ENCODE measurements at regions not wholly inside any gene's neighbourhood (a gene's known extent, or its start where the extent isn't known, plus 50 kb on each side); places are given as distances from the start of the nearest gene placed in this dataset.

DNA sequence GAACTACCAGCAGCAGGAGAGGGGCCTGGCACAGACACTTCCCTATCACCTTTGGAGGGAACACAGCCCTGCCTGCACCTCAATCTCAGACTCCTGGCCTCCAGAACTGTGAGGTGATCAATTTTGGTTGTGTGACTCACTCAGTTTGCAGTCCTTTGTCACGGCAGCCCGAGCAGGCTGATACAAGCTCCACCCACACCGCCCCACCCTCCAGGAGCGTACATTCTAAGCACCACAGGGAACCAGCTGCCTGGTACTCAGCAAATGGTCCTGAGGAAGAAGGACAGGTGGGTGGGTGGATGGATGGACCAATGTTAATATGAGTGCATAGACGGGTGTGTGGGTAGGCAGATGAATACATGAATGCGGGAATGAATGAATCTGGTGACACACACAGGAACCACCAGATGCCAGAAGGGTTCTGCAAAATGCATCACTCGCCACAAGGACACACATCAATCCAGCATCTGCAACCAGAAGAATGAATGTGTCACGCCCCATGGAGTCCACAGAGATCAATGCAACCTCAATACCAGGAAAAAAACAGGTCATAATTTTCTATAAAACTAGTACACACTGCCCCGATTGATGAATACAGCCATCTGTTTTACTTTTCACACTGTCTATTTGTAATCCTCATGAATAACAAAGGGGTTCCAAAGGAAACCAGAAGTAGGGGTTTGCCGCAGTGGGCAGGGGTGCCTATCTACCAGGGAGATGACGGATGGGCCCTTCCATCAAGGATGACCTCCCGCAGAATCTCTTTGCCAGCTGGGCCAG is 284.5 kb downstream of the NPHP4 start:
- H3K4me3 ChIP-seq, result no peak overlapping the region
- H4K20me1 ChIP-seq (replicated peaks; ENCODE audit: insufficient read depth), result no peaks in the 10 kb centered on the region
- Mint-ChIP-seq H3K27me3 (ENCODE audit: insufficient read depth, low read depth, poor library complexity) (peaks cover 11% of the 10 kb centered on the region), H3K9me3 (no peaks in the 10 kb centered on the region; the same call in 1 of the 3 replicates), H3K36me3 (ENCODE audit: low read depth) (no peaks in the 10 kb centered on the region), H3K4me3 (no peak overlapping the region), H3K27ac (no peak overlapping the region), H3K4me1 (peaks cover 3% of the 10 kb centered on the region; the same call in 1 of the 3 replicates)
- DNase-seq (ENCODE audit: low spot score) (no peak), ATAC-seq (peak; percentile 66)
- TF ChIP-seq NANOG (IDR thresholded peaks at IDR 0.05; ENCODE audit: borderline replicate concordance) (no peak), ZNF331 (CRISPR knock-in tag; IDR thresholded peaks at IDR 0.05; ENCODE audit: low read depth) (no peak), ZNF114 (CRISPR knock-in tag; IDR thresholded peaks at IDR 0.05) (no peak), CREB1 (CRISPR knock-in tag; IDR thresholded peaks at IDR 0.05; ENCODE audit: low read depth) (no peak), EZH2 (IDR thresholded peaks at IDR 0.05; ENCODE audit: low read depth, unreplicated experiment) (no peak), POLR2AphosphoS5 (IDR thresholded peaks at IDR 0.05; ENCODE audit: low read depth) (no peak), EZH2phosphoT487 (IDR thresholded peaks at IDR 0.05; ENCODE audit: unreplicated experiment) (no peak), JUNB (IDR thresholded peaks at IDR 0.05; ENCODE audit: unreplicated experiment) (no peak), STAT1 (IDR thresholded peaks at IDR 0.05; ENCODE audit: unreplicated experiment) (no peak)
- TF ChIP-seq, protein P1, sequence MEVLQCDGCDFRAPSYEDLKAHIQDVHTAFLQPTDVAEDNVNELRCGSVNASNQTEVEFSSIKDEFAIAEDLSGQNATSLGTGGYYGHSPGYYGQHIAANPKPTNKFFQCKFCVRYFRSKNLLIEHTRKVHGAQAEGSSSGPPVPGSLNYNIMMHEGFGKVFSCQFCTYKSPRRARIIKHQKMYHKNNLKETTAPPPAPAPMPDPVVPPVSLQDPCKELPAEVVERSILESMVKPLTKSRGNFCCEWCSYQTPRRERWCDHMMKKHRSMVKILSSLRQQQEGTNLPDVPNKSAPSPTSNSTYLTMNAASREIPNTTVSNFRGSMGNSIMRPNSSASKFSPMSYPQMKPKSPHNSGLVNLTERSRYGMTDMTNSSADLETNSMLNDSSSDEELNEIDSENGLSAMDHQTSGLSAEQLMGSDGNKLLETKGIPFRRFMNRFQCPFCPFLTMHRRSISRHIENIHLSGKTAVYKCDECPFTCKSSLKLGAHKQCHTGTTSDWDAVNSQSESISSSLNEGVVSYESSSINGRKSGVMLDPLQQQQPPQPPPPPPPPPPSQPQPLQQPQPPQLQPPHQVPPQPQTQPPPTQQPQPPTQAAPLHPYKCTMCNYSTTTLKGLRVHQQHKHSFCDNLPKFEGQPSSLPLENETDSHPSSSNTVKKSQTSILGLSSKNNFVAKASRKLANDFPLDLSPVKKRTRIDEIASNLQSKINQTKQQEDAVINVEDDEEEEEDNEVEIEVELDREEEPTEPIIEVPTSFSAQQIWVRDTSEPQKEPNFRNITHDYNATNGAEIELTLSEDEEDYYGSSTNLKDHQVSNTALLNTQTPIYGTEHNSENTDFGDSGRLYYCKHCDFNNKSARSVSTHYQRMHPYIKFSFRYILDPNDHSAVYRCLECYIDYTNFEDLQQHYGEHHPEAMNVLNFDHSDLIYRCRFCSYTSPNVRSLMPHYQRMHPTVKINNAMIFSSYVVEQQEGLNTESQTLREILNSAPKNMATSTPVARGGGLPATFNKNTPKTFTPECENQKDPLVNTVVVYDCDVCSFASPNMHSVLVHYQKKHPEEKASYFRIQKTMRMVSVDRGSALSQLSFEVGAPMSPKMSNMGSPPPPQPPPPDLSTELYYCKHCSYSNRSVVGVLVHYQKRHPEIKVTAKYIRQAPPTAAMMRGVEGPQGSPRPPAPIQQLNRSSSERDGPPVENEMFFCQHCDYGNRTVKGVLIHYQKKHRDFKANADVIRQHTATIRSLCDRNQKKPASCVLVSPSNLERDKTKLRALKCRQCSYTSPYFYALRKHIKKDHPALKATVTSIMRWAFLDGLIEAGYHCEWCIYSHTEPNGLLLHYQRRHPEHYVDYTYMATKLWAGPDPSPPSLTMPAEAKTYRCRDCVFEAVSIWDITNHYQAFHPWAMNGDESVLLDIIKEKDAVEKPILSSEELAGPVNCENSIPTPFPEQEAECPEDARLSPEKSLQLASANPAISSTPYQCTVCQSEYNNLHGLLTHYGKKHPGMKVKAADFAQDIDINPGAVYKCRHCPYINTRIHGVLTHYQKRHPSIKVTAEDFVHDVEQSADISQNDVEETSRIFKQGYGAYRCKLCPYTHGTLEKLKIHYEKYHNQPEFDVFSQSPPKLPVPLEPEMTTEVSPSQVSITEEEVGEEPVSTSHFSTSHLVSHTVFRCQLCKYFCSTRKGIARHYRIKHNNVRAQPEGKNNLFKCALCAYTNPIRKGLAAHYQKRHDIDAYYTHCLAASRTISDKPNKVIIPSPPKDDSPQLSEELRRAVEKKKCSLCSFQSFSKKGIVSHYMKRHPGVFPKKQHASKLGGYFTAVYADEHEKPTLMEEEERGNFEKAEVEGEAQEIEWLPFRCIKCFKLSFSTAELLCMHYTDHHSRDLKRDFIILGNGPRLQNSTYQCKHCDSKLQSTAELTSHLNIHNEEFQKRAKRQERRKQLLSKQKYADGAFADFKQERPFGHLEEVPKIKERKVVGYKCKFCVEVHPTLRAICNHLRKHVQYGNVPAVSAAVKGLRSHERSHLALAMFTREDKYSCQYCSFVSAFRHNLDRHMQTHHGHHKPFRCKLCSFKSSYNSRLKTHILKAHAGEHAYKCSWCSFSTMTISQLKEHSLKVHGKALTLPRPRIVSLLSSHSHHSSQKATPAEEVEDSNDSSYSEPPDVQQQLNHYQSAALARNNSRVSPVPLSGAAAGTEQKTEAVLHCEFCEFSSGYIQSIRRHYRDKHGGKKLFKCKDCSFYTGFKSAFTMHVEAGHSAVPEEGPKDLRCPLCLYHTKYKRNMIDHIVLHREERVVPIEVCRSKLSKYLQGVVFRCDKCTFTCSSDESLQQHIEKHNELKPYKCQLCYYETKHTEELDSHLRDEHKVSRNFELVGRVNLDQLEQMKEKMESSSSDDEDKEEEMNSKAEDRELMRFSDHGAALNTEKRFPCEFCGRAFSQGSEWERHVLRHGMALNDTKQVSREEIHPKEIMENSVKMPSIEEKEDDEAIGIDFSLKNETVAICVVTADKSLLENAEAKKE (CRISPR knock-in tag; IDR thresholded peaks at IDR 0.05), result no peak
- TF ChIP-seq, protein P2, sequence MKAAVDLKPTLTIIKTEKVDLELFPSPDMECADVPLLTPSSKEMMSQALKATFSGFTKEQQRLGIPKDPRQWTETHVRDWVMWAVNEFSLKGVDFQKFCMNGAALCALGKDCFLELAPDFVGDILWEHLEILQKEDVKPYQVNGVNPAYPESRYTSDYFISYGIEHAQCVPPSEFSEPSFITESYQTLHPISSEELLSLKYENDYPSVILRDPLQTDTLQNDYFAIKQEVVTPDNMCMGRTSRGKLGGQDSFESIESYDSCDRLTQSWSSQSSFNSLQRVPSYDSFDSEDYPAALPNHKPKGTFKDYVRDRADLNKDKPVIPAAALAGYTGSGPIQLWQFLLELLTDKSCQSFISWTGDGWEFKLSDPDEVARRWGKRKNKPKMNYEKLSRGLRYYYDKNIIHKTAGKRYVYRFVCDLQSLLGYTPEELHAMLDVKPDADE (IDR thresholded peaks at IDR 0.05), result no peak
- TF ChIP-seq, protein P3, sequence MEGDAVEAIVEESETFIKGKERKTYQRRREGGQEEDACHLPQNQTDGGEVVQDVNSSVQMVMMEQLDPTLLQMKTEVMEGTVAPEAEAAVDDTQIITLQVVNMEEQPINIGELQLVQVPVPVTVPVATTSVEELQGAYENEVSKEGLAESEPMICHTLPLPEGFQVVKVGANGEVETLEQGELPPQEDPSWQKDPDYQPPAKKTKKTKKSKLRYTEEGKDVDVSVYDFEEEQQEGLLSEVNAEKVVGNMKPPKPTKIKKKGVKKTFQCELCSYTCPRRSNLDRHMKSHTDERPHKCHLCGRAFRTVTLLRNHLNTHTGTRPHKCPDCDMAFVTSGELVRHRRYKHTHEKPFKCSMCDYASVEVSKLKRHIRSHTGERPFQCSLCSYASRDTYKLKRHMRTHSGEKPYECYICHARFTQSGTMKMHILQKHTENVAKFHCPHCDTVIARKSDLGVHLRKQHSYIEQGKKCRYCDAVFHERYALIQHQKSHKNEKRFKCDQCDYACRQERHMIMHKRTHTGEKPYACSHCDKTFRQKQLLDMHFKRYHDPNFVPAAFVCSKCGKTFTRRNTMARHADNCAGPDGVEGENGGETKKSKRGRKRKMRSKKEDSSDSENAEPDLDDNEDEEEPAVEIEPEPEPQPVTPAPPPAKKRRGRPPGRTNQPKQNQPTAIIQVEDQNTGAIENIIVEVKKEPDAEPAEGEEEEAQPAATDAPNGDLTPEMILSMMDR (conservative IDR thresholded peaks at IDR 0.05; ENCODE audit: low read depth in 2 of 2), result no peak
- TF ChIP-seq, protein P4, sequence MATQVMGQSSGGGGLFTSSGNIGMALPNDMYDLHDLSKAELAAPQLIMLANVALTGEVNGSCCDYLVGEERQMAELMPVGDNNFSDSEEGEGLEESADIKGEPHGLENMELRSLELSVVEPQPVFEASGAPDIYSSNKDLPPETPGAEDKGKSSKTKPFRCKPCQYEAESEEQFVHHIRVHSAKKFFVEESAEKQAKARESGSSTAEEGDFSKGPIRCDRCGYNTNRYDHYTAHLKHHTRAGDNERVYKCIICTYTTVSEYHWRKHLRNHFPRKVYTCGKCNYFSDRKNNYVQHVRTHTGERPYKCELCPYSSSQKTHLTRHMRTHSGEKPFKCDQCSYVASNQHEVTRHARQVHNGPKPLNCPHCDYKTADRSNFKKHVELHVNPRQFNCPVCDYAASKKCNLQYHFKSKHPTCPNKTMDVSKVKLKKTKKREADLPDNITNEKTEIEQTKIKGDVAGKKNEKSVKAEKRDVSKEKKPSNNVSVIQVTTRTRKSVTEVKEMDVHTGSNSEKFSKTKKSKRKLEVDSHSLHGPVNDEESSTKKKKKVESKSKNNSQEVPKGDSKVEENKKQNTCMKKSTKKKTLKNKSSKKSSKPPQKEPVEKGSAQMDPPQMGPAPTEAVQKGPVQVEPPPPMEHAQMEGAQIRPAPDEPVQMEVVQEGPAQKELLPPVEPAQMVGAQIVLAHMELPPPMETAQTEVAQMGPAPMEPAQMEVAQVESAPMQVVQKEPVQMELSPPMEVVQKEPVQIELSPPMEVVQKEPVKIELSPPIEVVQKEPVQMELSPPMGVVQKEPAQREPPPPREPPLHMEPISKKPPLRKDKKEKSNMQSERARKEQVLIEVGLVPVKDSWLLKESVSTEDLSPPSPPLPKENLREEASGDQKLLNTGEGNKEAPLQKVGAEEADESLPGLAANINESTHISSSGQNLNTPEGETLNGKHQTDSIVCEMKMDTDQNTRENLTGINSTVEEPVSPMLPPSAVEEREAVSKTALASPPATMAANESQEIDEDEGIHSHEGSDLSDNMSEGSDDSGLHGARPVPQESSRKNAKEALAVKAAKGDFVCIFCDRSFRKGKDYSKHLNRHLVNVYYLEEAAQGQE (IDR thresholded peaks at IDR 0.05; ENCODE audit: unreplicated experiment), result no peak
- H3K4me2 ChIP-seq, result no peak overlapping the region
- no peaks in the 10 kb centered on the region for H3K36me3 ChIP-seq (ENCODE audit: insufficient read depth)
- no peak overlapping the region for H3K27ac ChIP-seq (ENCODE audit: low read depth)
- H3K9me2 ChIP-seq (ENCODE audit: insufficient read depth), result no peaks in the 10 kb centered on the region
- H3K79me2 ChIP-seq (replicated peaks; ENCODE audit: insufficient read depth), result no peaks in the 10 kb centered on the region
- no peak overlapping the region for H2AFZ ChIP-seq
- no peaks in the 10 kb centered on the region for H3F3A ChIP-seq (replicated peaks; ENCODE audit: low read depth)
- no peaks in the 10 kb centered on the region for H3K27me3 ChIP-seq (ENCODE audit: insufficient read depth)
- H3K4me1 ChIP-seq (ENCODE audit: insufficient read depth), result no peaks in the 10 kb centered on the region
